GM21515 (cell line): ENCODE measurements at regions not wholly inside any gene's neighbourhood (a gene's known extent, or its start where the extent isn't known, plus 50 kb on each side); places are given as distances from the start of the nearest gene placed in this dataset.
"Not testable (repeated sequence)": the region's sequence is repeated elsewhere in the genome, so short reads cannot be mapped to it uniquely, and the experiment has no call there.

ENCODE experiments used
- ATAC-seq: cut with Tn5 transposase; IDR thresholded peaks from one replicate; pipeline ENCODE4 v1.9.1; 2021; ENCODE audit not compliant: unreplicated experiment

DNA sequence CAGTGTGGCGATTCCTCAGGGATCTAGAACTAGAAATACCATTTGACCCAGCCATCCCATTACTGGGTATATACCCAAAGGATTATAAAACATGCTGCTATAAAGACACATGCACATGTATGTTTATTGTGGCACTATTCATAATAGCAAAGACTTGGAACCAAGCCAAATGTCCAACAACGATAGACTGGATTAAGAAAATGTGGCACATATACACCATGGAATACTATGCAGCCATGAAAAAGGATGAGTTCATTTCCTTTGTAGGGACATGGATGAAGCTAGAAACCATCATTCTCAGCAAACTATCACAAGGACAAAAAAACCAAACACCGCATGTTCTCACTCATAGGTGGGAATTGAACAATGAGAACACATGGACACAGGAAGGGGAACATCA is 335.8 kb upstream of the PCDH18 start:
- not testable (repeated sequence) for ATAC-seq

DNA sequence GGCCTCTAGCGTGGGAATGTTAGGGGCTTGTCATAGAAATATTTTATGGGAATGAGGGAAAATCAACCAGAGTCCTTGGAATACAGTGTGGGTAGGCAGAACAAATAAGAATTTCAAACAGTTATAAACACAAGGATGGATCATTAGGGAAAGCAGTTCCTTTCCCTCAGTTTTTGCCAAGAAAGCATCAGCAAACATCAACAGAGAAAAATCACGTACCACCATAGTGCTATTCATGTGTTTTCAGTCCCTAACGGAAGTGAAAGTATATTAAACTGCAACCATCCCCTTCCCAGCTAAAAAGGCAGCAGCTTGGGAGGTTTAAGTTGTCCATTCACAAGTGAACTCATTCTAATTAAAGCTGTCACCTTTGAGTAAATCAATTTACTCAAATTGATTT is 334.4 kb upstream of the PCDH18 start:
- ATAC-seq = no peak

DNA sequence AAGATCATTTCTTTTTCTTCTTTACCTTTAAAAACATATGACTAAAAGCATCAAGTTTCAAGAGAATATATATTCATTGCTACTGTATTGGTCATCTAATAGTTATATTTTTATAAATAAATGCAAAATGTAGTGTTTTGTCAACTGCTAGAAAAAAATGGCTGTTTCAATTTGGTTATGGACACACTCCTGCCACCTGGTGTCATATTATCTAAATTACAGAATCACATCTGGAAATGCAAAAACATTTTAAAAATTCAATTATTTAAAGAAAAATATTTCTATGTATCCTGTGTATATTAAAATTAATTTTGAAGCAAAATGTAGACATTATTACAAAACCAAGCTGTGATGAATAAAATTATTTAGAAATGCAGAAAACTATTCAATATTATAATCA is 329.4 kb upstream of the PCDH18 start:
- ATAC-seq = no peak

DNA sequence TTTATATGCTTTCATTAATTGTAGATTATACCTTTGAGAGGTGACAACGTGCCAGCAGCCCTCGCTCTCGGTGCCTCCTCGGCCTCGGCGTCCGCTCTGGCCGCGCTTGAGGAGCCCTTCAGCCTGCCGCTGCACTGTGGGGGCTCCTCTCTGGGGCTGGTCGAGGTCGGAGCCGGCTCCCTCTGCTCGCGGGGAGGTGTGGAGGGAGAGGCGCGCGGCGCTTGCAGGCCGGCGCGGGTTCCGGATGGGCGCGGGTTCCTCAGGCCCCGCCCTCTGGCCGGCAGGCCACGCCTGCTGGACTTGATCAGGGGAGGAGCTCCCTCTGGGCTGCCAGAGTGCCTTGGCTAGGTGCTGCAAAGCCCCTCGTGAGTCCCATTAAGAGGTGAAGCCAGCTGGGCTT is 321.1 kb upstream of the PCDH18 start:
- no peak for ATAC-seq

DNA sequence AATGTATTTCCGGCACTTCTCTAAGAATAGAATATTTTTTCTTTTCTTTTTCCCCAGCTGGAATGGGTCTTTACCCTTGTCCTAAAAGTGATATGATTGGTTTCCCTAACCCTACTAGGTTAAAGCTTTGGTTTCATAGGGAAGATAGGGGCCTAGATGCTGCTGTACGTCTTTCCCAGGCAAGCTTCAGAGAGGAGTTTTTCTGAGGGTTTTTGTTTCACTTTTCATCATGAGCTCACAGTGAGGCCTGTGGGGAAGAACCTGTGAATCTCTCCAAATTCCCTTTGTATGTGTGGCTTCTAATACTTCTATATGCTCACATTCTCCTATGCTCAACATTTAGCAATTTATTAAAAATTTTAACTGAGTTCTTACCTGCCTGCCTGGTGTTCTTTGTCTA is 320.0 kb upstream of the PCDH18 start:
- ATAC-seq = no peak

DNA sequence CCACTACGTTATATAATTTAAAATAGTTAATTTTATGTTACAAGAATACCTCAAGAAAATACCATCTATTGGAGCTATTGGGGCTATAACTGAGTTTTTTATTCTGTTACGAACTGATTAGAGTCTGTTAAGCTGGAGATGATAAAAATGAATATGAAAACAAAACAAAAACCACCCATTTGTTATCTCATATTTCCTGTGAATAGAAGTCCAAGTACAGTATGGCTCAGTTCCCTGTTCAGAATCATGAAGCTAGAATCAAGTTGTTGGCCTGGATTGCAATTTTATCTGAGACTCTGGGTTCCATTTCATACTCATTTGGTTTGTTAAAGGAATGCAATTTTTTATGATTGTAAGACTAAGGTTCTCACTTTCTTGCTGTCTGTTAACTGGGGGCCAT is 319.1 kb upstream of the PCDH18 start:
- ATAC-seq = no peak

DNA sequence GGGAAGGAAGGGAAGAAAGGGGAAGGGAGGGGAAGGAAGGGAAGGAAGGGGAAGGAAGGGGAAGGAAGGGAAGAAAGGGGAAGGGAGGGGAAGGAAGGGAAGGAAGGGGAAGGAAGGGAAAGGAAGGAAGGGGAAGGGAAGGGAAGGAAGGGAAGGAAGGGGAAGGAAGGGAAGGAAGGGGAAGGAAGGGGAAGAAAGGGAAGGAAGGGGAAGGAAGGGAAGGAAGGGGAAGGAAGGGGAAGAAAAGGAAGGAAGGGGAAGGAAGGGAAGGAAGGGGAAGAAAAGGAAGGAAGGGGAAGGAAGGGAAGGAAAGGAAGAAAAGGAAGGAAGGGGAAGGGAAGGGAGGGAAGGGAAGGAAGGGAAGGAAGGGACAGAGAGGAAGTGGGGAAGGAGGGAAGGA is 295.7 kb upstream of the PCDH18 start:
- ATAC-seq = not testable (repeated sequence)

DNA sequence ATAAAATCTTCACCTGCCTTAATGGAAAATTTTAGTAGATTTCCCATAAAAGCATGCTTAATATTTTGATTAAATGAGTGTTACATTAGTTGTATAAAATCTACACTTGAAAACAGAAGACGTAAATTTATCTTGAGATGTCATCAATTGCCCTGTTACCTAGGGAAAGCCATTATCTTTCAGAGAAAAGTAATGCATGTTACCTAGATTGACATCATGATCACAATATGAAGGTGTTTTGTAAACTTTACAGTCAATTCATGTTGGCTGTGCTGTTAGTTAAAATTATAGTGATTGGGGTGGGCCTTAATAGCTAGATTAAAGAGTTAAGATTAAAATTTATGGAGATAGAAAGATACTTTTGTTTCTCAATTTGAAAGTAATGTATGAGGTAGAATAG is 293.2 kb upstream of the PCDH18 start:
- ATAC-seq = no peak

DNA sequence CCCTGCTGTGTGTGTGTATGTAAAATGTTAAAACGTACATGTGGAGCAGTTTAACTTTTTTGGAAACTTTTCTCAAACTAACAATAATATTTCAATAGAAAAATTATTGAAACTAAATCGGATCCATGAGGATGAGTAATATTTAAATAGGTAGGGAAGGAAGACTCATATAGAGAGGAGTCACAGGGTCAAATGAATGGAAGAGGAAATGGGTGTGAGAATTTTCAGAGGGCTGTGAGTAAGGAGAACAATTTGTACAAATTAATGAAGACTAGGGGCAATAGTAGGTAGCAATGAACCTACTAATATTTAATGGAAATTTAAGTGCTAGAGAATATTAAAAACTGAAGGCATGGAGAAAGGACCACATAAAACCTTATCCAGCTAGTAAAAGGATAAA is 290.7 kb upstream of the PCDH18 start:
- ATAC-seq = no peak

DNA sequence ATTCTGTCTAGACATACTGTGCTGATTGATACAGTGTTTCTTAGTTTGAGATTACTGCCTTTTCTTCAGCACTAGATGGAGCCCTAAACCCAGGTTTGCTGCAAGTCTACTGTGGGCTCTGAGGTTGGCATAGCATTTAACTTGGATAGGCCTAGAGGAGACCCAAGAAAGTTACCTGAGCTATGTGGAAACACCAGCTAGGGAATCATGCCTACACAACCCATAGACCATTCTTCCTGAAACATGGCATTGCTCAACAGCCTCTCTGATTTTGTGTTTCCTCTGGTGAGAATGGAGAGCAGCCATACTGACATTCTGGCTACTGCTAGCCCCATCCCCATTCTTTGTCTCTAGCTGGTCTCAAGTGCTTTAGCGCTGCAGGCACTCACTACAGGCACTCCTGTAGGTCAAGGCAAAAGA is 287.7 kb upstream of the PCDH18 start:
- ATAC-seq = peak; percentile 84

DNA sequence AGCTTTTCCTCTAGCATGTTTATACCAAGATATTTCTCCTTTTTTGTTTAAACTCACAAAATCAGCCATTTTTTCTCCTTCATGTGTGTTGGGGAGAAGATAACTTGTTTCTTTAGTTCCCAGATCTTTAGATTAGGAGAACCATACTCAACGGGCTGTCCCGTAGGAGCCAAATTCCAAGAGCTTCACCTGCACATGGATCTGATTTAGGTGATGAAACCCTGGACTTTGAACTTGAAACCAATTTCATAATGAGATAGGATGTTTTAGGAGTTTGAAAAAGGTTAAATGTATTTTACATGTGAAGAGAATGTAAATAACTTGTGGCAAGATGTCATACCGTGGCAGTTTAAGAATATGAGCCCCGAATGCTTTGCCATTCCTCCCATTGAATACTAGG is 280.0 kb upstream of the PCDH18 start:
- ATAC-seq = no peak

DNA sequence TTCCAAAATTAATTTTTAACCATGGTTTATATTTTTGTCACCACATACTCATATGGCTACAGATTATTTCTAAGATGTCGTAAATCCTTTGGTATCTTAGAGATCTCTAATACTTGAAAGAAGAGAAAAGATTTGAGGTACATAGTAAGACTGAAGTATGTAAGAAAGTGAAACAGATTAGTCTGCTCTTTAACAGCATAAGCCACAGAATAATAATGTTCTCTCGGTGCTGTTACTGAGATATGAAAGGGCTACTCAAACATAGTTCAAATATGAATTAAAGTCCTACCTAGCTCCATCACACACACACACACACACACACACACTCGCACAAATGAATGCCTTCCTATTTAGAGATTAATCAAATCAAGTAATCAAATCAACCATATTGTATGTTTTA is 274.1 kb upstream of the PCDH18 start:
- ATAC-seq = no peak

DNA sequence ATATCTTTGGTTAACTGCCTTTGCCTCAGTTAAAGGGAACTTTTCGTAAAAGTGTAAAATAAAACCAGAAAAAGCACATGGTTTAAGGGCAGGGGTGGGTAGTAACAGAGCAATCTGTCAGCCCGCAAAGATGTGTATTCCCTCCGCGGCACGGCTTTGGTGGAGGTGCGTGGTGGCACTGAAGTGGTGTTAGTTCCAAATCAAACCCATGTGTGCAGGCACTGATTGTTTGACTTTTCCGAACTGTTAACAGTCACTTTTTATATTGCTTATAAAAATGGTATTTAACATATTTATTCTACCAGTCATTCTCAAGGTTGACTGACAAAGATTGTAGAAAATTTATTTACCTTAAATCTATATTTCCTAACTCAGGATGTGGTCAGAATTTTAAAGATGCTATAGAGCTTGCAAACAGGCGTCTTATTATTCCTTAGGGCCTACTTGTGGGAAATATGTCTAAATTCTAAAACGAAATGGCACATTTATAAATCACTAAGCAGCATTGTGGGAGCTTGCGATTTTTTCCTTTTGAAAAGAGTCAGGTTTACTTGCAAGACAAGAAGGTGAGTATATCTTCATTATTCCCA is 272.7 kb upstream of the PCDH18 start:
- ATAC-seq = no peak

DNA sequence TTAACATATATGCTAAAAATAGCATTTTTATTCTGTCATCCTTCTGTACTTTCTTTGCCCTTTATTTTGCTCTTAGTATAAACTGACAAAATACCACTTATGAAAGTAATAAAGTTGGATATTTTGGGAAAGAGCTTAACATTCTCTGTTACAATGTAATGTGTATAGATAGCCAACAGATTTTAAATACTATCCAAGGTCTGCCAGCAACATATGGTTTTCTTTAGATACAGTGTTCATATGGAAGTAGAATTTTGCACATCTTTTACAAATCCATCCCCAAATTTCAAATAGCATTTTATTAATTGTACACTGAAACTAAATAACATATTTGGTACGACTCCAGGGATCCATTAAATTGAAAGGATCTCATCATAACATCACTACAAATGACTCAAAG is 268.6 kb upstream of the PCDH18 start:
- ATAC-seq = no peak

DNA sequence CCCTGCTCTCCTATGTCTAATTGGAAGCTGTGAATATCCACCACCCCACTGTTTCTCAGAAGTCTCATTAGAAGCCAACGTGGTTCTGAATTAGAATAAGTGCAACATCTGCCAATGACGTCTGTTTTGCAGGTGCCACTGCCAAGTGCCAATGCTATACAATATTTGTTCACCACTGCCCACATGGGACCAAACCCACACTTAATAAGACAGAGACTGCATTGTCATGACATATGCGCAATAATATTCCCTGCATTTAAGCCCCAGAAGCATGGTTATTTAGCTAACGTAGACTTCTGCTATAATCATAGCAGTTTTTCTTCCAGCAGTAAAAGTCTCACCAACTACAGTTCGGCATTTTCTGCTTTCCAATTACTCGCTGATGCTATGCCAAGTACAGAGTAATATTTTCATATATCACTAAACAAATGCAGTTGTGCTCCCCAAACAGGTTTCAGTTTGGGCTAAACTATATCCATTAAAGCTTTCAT is 262.5 kb upstream of the PCDH18 start:
- no peak for ATAC-seq

DNA sequence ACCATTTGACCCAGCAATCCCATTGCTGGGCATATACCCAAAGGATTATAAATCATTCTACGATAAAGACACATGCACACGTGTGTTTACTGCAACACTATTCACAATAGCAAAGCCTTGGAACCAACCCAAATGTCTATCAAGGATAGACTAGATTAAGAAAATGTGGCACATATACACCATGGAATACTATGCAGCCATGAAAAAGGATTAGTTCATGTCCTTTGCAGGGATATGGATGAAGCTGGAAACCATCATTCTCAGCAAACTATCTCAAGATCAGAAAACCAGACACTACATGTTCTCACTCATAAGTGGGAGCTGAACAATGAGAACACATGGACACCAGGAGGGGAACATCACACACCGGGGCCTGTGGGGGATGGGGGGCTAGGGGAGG is 257.0 kb upstream of the PCDH18 start:
- ATAC-seq = not testable (repeated sequence)

DNA sequence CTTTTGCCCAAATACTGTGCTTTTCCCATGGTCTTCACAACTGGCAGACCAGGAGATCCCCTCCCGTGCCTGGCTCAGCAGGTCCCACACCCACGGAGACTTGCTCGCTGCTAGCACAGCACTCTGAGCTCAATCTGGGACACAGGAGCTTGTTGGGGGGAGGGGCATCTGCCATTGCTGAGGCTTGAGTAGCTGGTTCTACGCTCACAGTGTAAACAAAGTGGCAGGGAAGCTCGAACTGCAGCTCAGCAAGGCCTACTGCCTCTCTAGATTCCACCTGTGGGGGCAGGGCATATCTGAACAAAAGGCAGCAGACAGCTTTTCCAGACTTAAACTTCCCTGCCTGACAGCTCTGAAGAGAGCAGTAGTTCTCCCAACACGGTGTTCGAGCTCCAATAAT is 251.6 kb upstream of the PCDH18 start:
- not testable (repeated sequence) for ATAC-seq

DNA sequence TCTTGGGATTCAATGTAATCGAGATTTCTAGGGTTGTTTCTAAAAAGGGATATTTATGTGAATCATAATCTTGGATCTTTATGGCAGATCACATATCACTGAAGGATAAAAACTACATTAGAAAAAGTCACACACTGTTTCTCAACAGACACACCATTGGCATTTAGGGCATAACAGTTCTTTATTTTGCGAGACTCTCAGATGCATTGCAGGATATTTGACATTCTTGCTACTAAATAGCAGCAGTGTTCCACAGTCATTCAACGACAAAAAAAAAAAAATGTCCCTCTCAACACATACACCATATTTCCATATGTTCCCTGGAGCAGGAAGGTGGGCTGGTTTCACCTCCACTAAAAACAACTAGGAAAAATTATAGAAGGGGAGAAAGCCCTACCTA is 243.4 kb upstream of the PCDH18 start:
- ATAC-seq = no peak

DNA sequence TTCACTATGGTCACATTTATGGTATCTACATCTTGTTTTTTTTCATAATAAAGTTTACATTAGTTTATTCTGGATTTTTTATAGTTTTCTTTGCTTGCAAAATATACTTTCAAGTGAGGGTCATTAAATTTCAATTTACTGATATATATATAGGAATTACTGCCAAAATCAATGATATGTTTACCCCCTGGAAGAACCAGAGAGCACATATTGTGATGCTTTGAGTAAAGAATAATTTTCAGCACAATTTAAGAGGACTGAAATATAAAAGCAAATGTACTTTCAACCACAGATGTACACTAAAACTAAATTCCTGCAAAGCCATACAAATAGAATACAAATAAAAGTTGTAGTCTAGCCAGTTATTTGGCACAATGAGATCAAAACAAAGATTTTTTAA is 242.2 kb upstream of the PCDH18 start:
- no peak for ATAC-seq

DNA sequence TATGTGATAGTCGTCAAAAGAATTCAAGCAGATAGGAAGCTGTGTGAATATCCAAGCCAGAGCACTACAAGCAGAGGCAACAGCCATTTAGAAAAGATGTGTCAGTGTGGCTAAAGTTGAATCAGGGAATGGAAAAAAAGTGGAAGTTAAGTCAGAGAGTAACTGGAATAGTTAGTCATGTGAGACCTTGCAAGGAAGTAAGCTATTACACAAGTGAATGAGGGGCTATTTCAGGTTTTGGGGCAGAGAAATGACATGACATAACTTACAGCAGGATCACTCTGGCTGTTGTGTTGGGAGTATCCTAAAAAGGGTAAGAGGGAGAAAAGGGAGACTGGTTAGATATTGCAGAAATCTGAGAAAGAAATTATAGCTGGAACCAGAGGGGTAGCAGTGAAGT is 236.6 kb upstream of the PCDH18 start:
- ATAC-seq = no peak

DNA sequence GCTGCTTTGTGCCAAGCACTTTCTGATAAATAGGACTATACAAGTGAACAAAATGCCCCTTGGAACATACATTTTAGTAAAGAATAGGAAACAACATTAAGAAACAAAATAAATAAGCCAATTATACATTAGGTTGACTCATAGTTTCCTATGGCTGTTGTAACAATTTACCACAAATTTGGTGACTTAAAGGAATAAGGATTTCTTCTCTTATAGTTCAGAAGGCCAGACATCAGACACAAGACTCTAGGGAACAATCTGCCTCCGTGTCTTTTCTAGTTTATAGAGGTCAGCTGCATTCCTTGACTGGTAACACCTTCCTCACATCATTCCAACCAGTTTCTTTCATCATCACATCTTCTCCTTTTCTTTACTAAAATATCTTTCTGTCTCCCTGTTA is 235.9 kb upstream of the PCDH18 start:
- ATAC-seq = no peak

DNA sequence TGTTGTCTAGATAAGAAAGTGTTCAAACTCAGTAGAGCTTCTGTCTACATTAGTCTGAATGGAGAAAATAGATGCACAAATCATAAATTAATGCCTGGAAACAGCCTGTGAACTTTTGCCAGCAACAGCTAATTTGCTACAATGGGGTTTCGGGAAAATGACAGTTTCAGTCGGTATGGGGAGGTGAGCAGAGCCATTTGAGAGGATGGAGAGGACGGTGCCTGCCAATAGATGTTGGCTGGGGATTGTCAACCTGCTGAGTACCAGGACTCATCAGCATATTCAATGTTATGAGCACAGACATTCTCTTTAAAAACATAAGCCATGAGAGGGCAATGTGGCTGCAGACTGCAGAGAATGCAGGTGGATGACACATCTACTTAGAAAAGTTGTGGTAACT is 230.3 kb upstream of the PCDH18 start:
- no peak for ATAC-seq

DNA sequence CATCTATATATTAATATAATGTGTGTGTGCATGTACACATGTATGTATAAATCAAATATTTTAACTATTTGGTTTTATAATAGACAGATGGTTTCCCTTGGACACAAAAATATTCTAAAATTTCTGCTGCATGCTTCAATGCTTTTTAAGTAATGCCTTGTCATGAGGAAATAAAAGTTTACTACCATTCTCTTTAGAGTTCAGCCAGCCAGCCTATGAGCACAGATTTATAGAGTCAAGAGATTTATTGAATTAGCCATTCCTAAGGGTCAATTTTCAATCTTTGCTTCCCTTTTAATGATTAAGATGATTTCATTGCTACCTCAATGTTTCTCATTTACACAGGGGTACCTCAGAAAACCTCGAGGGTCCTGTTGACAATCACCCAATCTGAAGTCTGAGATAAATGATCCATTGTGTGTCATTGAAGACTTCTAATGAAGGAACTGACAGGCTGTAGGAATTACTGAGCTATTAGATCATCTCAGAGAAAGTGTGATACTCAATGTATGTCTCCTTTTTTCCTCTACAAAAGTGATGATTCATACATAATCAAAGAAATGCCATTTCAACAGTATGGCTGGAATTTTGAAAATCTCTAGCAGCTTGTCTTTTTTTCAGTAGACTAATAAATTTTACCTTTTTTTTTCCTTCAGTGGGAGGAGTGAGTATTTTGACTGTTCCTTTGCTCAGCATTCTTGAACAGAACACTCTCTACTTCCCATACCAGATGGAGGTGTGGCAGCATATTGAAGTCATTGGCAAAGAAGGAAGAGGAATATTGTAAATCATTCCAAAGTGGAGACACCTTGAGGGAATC is 222.6 kb upstream of the PCDH18 start:
- ATAC-seq = no peak
